ENCODE measurements at regions not wholly inside any gene's neighbourhood (a gene's known extent, or its start where the extent isn't known, plus 50 kb on each side); places are given as distances from the start of the nearest gene placed in this dataset.
A peak's percentile ranks its signal among the peaks of the same experiment; 100 is the strongest.

DNA sequence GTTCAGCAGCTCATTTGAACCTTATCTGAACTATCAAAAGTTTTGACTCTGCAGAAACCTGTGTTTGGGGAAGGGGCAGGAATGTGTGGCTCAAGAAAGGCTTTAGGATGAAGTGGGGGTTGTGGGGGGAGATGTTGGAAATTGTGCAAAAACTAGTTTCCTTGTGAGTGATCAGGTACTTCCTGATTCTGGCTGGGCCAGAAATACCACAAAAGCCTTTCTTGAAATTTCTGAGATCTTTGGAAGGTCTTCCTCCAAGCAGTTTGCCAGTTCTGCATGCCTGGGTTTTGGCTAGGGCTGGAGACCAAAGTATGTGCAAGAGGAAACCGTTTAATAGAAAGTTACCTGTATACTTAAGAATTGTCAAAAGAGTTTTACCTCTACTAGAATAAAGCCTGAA is 116.6 kb downstream of the BMP2 start:
- no peak for DNase-seq (ENCODE audit: low read depth, low spot score)

DNA sequence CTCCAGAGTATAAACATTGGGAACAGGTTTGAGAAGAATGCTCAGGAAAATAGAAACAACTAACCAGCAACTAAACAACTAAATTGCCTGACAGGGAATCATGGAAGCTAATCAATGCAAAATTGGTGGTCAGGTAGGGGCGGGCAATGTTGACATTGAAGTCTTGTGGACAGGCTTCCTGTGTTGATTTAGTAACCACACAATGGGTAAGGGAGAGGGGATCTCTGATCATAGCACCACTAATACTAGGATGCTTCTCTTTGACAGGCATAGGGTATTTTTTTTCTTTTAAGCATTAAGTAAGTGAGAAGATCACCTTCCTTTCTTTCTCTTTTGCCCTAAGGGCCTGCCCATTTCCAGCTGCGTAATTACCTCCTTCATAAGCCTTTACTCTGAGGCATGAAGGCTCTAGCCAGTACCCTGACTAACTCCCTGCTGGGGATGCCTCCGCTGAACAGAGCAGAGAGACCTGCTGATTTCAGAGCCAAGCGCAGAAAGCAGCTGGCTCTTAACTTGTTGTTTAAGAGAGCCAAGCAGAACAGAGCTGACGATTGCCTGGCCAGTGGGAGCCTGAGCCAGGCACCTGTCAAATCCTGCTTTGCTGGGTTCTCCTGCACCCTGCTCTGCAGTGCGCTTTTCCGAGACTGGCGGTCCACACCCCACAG is 118.7 kb downstream of the BMP2 start:
- peak; percentile 84 for DNase-seq (ENCODE audit: low read depth, low spot score)

DNA sequence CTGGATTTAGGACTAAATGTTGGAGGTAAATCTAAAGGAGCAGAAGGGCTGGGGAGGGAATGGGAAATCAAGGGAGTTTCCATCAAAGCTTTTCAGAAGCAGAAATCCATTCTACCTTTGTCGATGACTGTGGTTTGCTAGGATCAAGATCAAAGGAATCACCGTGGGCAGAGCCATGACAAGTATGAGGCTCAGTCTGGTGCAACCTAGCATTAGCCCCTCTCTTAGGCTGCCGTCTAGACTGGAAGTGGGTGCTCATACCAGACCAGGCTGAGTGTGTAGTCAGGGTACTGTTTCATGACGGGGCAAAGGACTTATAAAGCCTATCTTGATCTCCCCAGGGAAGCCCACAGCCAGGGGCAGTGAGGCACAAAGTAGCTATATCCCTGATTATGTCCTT is 120.5 kb downstream of the BMP2 start:
- DNase-seq (ENCODE audit: low read depth, low spot score): no peak

DNA sequence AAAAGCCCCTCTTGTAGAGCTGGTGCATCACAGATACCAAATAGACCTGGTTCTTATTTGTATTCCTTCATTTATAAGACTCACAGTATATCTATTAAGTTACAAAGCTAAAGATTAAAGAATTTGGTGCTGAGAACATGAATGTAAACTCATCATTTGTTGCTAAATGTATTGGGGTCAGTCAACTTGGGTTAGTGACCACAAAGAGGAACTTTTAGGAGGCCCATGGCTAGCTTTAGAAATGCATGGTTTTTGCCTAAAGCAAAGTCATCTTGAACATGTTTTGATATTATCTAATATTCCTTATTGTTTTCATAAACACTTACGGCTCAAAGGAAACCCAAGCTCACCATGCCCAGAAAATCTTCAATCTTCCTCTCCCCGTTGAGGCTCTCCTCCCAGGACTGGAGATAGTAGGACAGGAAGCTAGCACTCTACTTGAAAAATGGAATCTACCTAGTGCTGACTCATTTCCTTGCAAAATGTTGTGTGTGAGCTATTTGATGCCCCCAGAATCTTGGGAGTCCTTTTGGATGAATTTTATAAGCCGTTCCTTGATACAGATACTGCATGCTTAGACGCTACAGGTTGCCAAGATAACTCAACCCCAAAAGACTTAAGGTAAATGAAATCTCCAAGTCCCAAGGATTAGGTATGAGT is 121.4 kb downstream of the BMP2 start:
- no peak for DNase-seq (ENCODE audit: low read depth, low spot score)

GRCh38 chr20:6892724-6893123 is 125.2 kb downstream of the BMP2 start:
- no peak for DNase-seq (ENCODE audit: low read depth, low spot score)

DNA sequence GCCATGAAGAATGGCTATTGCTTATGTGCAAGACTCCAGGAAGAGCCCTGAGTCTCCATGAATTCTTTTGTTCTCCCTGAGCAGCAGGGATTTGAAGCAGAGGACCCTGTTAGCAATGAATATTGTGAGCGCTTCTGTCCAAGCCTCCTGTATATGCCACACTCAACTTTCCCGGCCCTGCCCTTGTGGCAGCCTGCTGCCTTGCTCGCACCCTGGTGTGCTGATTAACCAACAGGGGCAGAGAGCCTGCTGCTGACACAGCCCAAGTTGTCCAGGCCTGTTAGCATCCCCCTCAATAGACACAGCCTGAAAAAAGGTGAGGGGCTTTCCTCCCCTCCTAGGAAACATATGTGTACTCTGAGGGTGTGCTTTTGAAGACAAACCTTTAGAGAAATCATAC is 131.4 kb downstream of the BMP2 start:
- DNase-seq (ENCODE audit: low read depth, low spot score): no peak

DNA sequence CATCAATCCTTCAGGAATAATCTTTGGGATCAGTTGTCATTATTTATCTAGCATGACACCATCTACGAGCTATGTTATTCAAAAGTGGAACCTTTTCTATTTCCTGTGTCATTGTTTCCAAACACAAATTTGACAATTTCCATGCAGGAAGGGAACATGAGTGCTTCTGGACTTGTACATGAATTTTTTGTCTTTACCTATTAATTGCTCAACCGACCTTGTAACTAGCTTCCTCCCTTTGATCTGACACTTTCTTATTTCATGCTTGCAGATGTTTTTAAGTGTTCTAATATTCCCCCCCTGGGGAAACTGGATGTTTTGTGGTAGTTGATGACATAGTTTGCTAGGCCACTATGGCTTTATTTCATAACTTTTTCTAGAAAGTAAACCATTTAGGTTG is 139.4 kb downstream of the BMP2 start:
- no peak for DNase-seq (ENCODE audit: low read depth, low spot score)

- DNase-seq (ENCODE audit: low read depth, low spot score): peak; percentile 94
These were observed 141.2 kb downstream of the BMP2 start for GRCh38 chr20:6908673-6909072.

DNA sequence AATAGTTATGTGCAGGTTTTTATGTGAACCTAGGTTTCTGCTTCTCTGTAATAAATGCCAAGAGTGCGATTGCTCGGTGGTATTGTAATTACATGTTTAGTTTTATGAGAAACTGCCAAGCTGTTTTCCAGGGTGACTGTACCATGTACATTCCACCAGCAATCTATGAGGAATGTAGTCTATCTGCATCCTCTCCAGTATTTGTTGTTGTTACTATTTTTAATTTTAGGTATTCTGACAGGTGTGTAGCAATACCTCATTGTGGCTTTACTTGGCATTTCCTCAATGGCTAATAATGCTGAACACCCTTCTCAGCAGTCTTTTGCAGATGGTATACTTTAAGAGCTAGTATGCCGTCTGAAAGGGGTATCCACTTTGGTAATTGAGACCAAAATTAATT is 142.1 kb downstream of the BMP2 start:
- no peak for DNase-seq (ENCODE audit: low read depth, low spot score)

GRCh38 chr20:6914986-6915385 is 147.5 kb downstream of the BMP2 start:
- DNase-seq (ENCODE audit: low read depth, low spot score): no peak

- no peak for DNase-seq (ENCODE audit: low read depth, low spot score)
These were observed 149.5 kb downstream of the BMP2 start for GRCh38 chr20:6916938-6917337.

- no peak for DNase-seq (ENCODE audit: low read depth, low spot score)
These were observed 152.4 kb downstream of the BMP2 start for GRCh38 chr20:6919792-6920468.

DNA sequence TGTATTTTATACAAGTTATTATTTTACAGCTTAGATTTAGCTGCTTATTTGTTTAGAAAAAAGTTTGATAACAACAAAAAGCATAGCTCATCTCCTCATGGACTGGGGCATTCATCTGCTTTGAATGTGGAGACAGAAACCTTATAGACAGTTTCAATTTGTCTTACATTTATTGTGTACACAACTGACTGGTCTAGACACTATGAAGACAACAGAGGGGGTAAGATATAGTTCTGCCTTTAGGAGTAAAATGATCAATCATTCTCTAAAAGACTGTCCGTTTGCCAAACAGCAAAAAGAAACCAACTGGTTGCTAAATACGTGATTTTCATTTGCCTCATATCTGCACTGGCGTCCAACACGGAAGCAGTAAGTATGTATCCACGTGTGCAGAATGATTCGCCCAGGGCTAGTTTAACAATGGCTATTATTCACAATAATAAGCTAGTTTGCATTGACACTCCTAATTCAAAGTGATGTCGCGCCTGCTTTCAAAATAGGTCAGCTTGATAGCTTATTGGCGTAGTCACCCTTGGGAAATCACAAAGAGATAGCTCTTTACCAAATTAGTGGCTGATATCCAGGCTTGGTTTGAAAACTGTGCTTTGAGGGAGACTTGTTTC is 153.6 kb downstream of the BMP2 start:
- no peak for DNase-seq (ENCODE audit: low read depth, low spot score)

- no peak for DNase-seq (ENCODE audit: low read depth, low spot score)
These were observed 154.4 kb downstream of the BMP2 start for GRCh38 chr20:6921717-6922386.

GRCh38 chr20:6924681-6925080 is 157.2 kb downstream of the BMP2 start:
- no peak for DNase-seq (ENCODE audit: low read depth, low spot score)

- no peak for DNase-seq (ENCODE audit: low read depth, low spot score)
These were observed 158.3 kb downstream of the BMP2 start for GRCh38 chr20:6925744-6926278.

- DNase-seq (ENCODE audit: low read depth, low spot score): peak; percentile 62
These were observed 172.6 kb downstream of the BMP2 start for GRCh38 chr20:6940048-6940447.

DNA sequence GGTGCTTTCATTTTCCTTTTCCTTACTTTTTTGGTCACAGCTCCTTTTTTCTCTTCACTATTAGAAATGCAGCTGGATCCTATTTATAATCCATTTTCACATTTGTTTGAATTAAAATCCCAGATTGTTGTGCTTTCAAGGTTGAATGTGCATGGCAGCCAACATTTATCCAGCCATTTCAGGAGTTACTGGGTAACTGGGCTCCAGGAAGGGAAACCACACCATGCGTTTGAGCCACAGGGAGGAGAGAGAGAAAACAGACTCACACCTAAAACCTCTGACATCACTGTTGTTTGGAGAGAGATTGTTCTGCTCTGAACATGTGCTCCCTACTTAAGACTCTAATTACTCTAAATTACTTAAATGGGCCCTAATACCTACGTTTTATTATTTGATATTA is 173.4 kb downstream of the BMP2 start:
- DNase-seq (ENCODE audit: low read depth, low spot score): no peak

DNA sequence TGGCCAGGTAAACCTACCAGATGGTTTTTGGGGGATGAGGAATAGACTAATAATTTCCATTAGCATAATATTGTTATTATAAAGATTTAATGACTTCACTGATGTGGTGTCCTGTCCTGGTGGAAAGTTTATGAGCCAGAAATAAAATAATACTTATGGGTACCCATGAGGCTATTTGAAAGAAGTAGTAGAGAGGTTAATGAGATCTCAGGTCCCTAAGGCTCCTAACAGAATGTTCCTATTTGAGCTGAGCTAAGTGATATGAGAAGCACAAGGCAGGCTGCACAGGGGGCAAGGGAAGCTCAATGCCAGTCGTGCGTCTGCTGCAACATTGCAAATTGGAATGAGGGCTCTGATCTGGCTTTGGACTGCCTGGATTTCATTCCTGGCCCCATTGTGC is 174.1 kb downstream of the BMP2 start:
- DNase-seq (ENCODE audit: low read depth, low spot score): no peak

- DNase-seq (ENCODE audit: low read depth, low spot score): no peak
These were observed 174.8 kb downstream of the BMP2 start for GRCh38 chr20:6942266-6942665.

DNA sequence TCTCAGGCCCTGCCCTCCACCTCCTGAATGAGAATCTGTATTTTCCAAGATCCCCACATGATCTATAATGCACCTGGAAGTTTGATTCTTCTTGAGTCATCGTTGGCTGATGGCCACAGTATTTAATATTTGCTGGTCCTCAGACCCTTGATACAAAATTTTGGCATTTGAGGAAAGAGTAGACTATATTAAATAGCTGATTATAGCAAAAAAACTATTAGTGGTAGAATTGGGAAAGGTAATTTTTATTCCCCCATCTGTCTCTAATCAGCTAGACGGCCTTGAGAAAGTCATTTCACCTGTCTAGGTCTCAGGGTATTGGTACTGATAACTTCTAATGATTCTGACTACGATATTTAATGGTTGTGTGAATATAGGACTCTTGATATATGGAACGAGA is 176.8 kb downstream of the BMP2 start:
- DNase-seq (ENCODE audit: low read depth, low spot score): no peak

GRCh38 chr20:6953611-6954010 is 186.1 kb downstream of the BMP2 start:
- DNase-seq (ENCODE audit: low read depth, low spot score): no peak
